Gastroesophageal sphincter (tissue), 3 donors: ENCODE measurements at regions not wholly inside any gene's neighbourhood (a gene's known extent, or its start where the extent isn't known, plus 50 kb on each side); places are given as distances from the start of the nearest gene placed in this dataset.

Experiments used
- CTCF ChIP-seq, 4 experiments: fragments of 200-600 bp in 2 of 4; fragments of 450-650 bp in 2 of 4; sonication (generic) in 1 of 4; IDR thresholded peaks; one replicate each; pipeline ENCODE4 v1.5.1; 2017 to 2019; ENCODE audit warnings: antibody characterized with exemption in 4 of 4, mild to moderate bottlenecking in 2 of 4, moderate library complexity in 2 of 4
- EP300 ChIP-seq: sonication (generic); formaldehyde crosslinking; IDR thresholded peaks from one replicate; pipeline ENCODE4 v1.6.1; 2017; ENCODE audit warnings: antibody characterized with exemption, mild to moderate bottlenecking
- POLR2A ChIP-seq, 2 donors: fragments of 450-650 bp; IDR thresholded peaks; one replicate each; pipeline ENCODE4 v1.6.1; 2017; ENCODE audit warnings: antibody characterized with exemption in 2 of 2, mild to moderate bottlenecking in 2 of 2, moderate library complexity in 1 of 2
- POLR2AphosphoS5 ChIP-seq: sonication (generic); formaldehyde crosslinking; IDR thresholded peaks from one replicate; pipeline ENCODE4 v1.6.1; 2017; ENCODE audit warnings: antibody characterized with exemption

DNA sequence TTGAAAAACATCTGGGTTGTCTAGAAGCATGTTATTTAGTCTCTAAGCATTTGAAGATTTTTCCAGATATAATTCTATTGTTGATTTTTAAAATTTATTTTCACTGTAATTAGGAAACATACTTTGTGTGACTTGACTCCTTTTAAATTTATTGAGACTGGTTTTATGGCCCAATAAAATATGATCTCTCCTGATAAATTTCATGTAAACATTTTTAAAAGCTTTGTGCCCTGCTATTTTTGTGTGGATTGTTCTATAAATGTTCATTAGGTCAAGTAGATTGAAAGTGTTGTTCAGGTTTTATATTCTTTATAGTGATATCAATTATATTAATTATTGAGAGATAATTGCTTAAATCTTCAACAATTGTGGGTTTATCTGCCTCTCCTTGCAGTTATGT, 105.4 kb downstream of the RFX6 start:
- TF ChIP-seq POLR2A (IDR thresholded peaks at IDR 0.05) (no peak), CTCF (IDR thresholded peaks at IDR 0.05) (no peak), POLR2AphosphoS5 (no peak), EP300 (no peak)
